Neural cell (in vitro differentiated cells): ENCODE measurements at regions not wholly inside any gene's neighbourhood (a gene's known extent, or its start where the extent isn't known, plus 50 kb on each side); places are given as distances from the start of the nearest gene placed in this dataset.

ENCODE experiments used
- CTCF ChIP-seq: fragments of 450-650 bp; IDR thresholded peaks from 2 replicates; pipeline ENCODE4 v1.5.1; 2014; ENCODE audit warnings: antibody characterized with exemption, mild to moderate bottlenecking, moderate library complexity; ENCODE audit not compliant: poor library complexity, severe bottlenecking
- EP300 ChIP-seq: fragments of 450-650 bp; conservative IDR thresholded peaks from 2 replicates; pipeline ENCODE4 v1.6.1; 2014; ENCODE audit warnings: antibody characterized with exemption, mild to moderate bottlenecking, moderate library complexity; ENCODE audit not compliant: poor library complexity, severe bottlenecking
- EZH2 ChIP-seq: fragments of 200-600, 300-800 bp; shearing (Covaris generic), sonication (generic); IDR thresholded peaks from 2 replicates; pipeline ENCODE4 v1.6.1; 2014; ENCODE audit warnings: antibody characterized with exemption, low read length, borderline replicate concordance, mild to moderate bottlenecking; ENCODE audit not compliant: insufficient read depth, poor library complexity, severe bottlenecking
- MXI1 ChIP-seq: fragments of 450-650 bp; conservative IDR thresholded peaks from 2 replicates; pipeline ENCODE4 v1.6.1; 2014; ENCODE audit warnings: antibody characterized with exemption, mild to moderate bottlenecking; ENCODE audit not compliant: poor library complexity, severe bottlenecking
- POLR2AphosphoS5 ChIP-seq: IDR thresholded peaks from 2 replicates; pipeline ENCODE4 v1.6.1; 2012
- RAD21 ChIP-seq: fragments of 450-650 bp; conservative IDR thresholded peaks from 2 replicates; pipeline ENCODE4 v1.6.1; 2014; ENCODE audit warnings: antibody characterized with exemption, mild to moderate bottlenecking, moderate library complexity
- TAF1 ChIP-seq: IDR thresholded peaks from 2 replicates; pipeline ENCODE4 v1.6.1; 2012; ENCODE audit warnings: low read depth
- TF ChIP-seq, protein P1 (sequence below): IDR thresholded peaks from 2 replicates; pipeline ENCODE4 v1.6.1; 2012; ENCODE audit warnings: borderline replicate concordance

- TF ChIP-seq TAF1 (no peak), CTCF (no peak), POLR2AphosphoS5 (no peak), EZH2 (no peak), MXI1 (no peak), EP300 (no peak), RAD21 (no peak)
- TF ChIP-seq, protein P1, sequence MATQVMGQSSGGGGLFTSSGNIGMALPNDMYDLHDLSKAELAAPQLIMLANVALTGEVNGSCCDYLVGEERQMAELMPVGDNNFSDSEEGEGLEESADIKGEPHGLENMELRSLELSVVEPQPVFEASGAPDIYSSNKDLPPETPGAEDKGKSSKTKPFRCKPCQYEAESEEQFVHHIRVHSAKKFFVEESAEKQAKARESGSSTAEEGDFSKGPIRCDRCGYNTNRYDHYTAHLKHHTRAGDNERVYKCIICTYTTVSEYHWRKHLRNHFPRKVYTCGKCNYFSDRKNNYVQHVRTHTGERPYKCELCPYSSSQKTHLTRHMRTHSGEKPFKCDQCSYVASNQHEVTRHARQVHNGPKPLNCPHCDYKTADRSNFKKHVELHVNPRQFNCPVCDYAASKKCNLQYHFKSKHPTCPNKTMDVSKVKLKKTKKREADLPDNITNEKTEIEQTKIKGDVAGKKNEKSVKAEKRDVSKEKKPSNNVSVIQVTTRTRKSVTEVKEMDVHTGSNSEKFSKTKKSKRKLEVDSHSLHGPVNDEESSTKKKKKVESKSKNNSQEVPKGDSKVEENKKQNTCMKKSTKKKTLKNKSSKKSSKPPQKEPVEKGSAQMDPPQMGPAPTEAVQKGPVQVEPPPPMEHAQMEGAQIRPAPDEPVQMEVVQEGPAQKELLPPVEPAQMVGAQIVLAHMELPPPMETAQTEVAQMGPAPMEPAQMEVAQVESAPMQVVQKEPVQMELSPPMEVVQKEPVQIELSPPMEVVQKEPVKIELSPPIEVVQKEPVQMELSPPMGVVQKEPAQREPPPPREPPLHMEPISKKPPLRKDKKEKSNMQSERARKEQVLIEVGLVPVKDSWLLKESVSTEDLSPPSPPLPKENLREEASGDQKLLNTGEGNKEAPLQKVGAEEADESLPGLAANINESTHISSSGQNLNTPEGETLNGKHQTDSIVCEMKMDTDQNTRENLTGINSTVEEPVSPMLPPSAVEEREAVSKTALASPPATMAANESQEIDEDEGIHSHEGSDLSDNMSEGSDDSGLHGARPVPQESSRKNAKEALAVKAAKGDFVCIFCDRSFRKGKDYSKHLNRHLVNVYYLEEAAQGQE = no peak
Measured at GRCh38 chr16:11474617-11475291, 112.0 kb downstream of the LITAF start.
